Naive thymus-derived CD4-positive, alpha-beta T cell (primary cell): ENCODE measurements at regions not wholly inside any gene's neighbourhood (a gene's known extent, or its start where the extent isn't known, plus 50 kb on each side); places are given as distances from the start of the nearest gene placed in this dataset.

Experiments used
- ATAC-seq: fragments of 150-1000 bp; cut with Tn5 transposase; 2 replicates; pipeline ENCODE4 v1.10.0; 2021; ENCODE audit warnings: mild to moderate bottlenecking, moderate library complexity
- CTCF ChIA-PET: fragments of 350-600 bp; sonication (Branson Sonifier 250); formaldehyde crosslinking; loops from one replicate; lab custom pipeline; 2021; ENCODE audit warnings: antibody characterized with exemption; lab: Charles Lee
- POLR2A ChIA-PET: fragments of 350-600 bp; sonication (Branson Sonifier 250); formaldehyde crosslinking; loops from one replicate; lab custom pipeline; 2021; ENCODE audit warnings: antibody characterized with exemption, inconsistent platforms; lab: Charles Lee
- DNase-seq, 9 donors: peaks; one replicate each; pipeline versions ENCODE4 v3.0.0 to v3.0.0-alpha.2; 2020 to 2022; ENCODE audit warnings: mixed read lengths in 1 of 9
- H3K27ac ChIP-seq: one replicate; pipeline ENCODE4 v1.7.0; 2013; ENCODE audit warnings: mild to moderate bottlenecking, low read depth, low read length, moderate library complexity
- H3K27me3 ChIP-seq, 2 donors: one replicate each; pipeline ENCODE4 v1.7.0; 2013; ENCODE audit warnings: low read length in 2 of 2, mild to moderate bottlenecking in 2 of 2, moderate library complexity in 2 of 2; ENCODE audit not compliant: control insufficient read depth in 2 of 2, insufficient read depth in 2 of 2
- H3K36me3 ChIP-seq, 3 experiments: 1 replicate in 2 of 3; 2 replicates in 1 of 3; pipeline ENCODE4 v1.7.0; 2013; ENCODE audit warnings: low read length in 3 of 3, mild to moderate bottlenecking in 3 of 3, moderate library complexity in 1 of 3; ENCODE audit not compliant: insufficient read depth in 3 of 3, control insufficient read depth in 2 of 3
- H3K4me1 ChIP-seq, 2 donors: one replicate each; pipeline ENCODE4 v1.7.0; 2013; ENCODE audit warnings: low read length in 2 of 2, mild to moderate bottlenecking in 2 of 2, moderate library complexity in 1 of 2; ENCODE audit not compliant: control insufficient read depth in 2 of 2, insufficient read depth in 2 of 2
- H3K4me3 ChIP-seq: 2 replicates; pipeline ENCODE4 v1.7.0; 2013; ENCODE audit warnings: mild to moderate bottlenecking, low read length
- H3K9me3 ChIP-seq, 3 experiments: 1 replicate in 2 of 3; 2 replicates in 1 of 3; pipeline ENCODE4 v1.7.0; 2013; ENCODE audit warnings: low read length in 3 of 3; ENCODE audit not compliant: control insufficient read depth in 2 of 3
- H3K27ac Mint-ChIP-seq, 9 donors: one replicate each; pipeline ENCODE4 v1.8.0; 2020 to 2022; ENCODE audit warnings: mixed read lengths in 9 of 9, mild to moderate bottlenecking in 8 of 9, moderate library complexity in 5 of 9, inconsistent platforms in 2 of 9
- H3K27me3 Mint-ChIP-seq, 5 donors: one replicate each; pipeline ENCODE4 v1.8.0; 2021 to 2022; ENCODE audit warnings: mixed read lengths in 5 of 5, mild to moderate bottlenecking in 1 of 5
- H3K36me3 Mint-ChIP-seq, 5 donors: one replicate each; pipeline ENCODE4 v1.8.0; 2020 to 2022; ENCODE audit warnings: mixed read lengths in 5 of 5, mild to moderate bottlenecking in 3 of 5, inconsistent platforms in 1 of 5
- H3K4me1 Mint-ChIP-seq, 7 donors: one replicate each; pipeline ENCODE4 v1.8.0; 2020 to 2022; ENCODE audit warnings: mixed read lengths in 7 of 7, mild to moderate bottlenecking in 3 of 7, inconsistent platforms in 1 of 7
- H3K4me3 Mint-ChIP-seq, 10 donors: one replicate each; pipeline ENCODE4 v1.8.0; 2020 to 2022; ENCODE audit warnings: mild to moderate bottlenecking in 10 of 10, mixed read lengths in 10 of 10, moderate library complexity in 6 of 10, inconsistent platforms in 2 of 10
- H3K9me3 Mint-ChIP-seq, 11 donors: one replicate each; pipeline ENCODE4 v1.8.0; 2020 to 2022; ENCODE audit warnings: mixed read lengths in 11 of 11, mild to moderate bottlenecking in 4 of 11, inconsistent platforms in 1 of 11, moderate library complexity in 1 of 11
- intact Hi-C, 2 donors: fragments of 100-400 bp; cut with micrococcal nuclease; formaldehyde crosslinking; loops; one replicate each; pipeline ENCODE4 v1.15.1; 2023

DNA sequence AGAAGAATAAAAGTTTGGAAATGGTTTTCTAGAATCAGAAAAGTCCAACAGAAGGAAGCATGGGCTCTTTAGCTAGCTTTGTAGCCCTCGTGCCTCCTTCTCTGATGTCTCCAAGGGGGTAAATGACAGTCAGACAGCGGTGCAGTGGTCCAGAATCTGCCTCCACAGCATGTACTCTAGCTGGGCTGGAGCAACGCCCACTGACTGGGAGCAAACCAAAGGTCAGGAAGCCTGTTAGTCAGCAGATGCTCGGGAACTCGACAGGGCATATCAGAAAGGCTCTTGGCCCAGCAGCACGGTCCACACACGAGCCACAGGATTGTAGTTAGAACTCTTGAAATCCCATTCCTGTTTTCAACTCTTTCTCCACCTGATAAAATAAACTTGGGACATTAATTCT, 164.3 kb downstream of the GRIN2B start:
- no peaks in the 10 kb centered on the region for H3K4me1 Mint-ChIP-seq
- intact Hi-C loops: no loop called here

DNA sequence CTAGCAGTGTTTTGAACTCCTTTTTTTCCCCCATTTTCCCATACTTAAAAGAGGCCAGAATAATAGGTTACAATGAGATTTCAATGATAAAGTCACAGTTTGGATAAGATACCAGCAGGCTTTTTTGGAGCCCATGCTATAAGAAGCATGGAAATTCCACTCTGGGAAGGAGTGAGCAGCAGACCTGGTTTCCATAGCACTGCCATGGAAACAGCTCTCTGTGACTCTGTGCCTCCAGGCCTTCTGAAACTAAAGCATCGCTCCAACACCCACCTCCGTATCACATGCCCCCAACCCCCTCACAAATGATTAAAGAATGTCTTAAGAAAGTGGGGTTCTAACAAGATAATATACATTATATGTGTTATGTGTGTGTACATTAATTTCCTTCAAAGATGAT, 165.0 kb downstream of the GRIN2B start:
- Mint-ChIP-seq H3K4me3 (no peak overlapping the region), H3K4me1 (no peaks in the 10 kb centered on the region), H3K27ac (no peak overlapping the region), H3K9me3 (peaks cover 0 to 1% (median 0%) of the 10 kb centered on the region in 11 donors), H3K36me3 (no peaks in the 10 kb centered on the region), H3K27me3 (peaks cover 0 to 21% (median 6%) of the 10 kb centered on the region in 5 donors)
- ATAC-seq (no peak), DNase-seq (no peak)
- no peaks in the 10 kb centered on the region for H3K36me3 ChIP-seq
- no peak overlapping the region for H3K27ac ChIP-seq
- H3K9me3 ChIP-seq: no peaks in the 10 kb centered on the region
- ChIA-PET POLR2A (no interaction called here), CTCF (no interaction called here)
- H3K4me3 ChIP-seq: no peak overlapping the region
- H3K27me3 ChIP-seq: no peaks in the 10 kb centered on the region
- no peaks in the 10 kb centered on the region for H3K4me1 ChIP-seq
- intact Hi-C loops: no loop called here

More for the DNA sequence above, 164.3 kb downstream of the GRIN2B start:
- no peaks in the 10 kb centered on the region for H3K9me3 ChIP-seq
- H3K36me3 Mint-ChIP-seq: no peaks in the 10 kb centered on the region
- no peaks in the 10 kb centered on the region for H3K36me3 ChIP-seq
- H3K4me3 Mint-ChIP-seq: no peak overlapping the region
- no peaks in the 10 kb centered on the region for H3K27me3 ChIP-seq
- POLR2A ChIA-PET: no interaction called here
- H3K9me3 Mint-ChIP-seq: peaks cover 0 to 1% (median 0%) of the 10 kb centered on the region in 11 donors
- DNase-seq (no peak), ATAC-seq (no peak)
- no peak overlapping the region for H3K27ac ChIP-seq
- no peaks in the 10 kb centered on the region for H3K4me1 ChIP-seq
- H3K27ac Mint-ChIP-seq: no peak overlapping the region
- CTCF ChIA-PET: no interaction called here
- no peak overlapping the region for H3K4me3 ChIP-seq
- peaks cover 0 to 21% (median 6%) of the 10 kb centered on the region in 5 donors for H3K27me3 Mint-ChIP-seq

DNA sequence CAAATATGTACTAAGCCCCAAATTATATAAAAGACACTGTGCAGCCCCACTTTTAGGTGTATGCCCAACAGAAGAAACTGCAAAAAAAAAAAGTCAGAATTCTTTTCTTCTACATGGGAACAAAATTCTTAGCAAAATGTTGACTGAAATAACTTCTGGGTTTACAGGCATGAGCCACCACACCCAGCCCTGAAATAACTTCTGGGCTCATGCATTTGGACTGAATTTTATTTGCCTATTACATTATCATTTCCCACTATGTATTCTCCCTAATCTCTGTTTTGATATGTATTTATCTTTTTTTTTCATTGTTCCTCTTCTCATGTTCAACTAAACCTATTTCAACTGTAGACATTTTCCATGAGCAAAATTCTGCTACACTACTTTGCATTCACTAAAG, 169.2 kb downstream of the GRIN2B start:
- Histone ChIP-seq H3K9me3 (no peaks in the 10 kb centered on the region), H3K4me3 (no peak overlapping the region), H3K4me1 (no peaks in the 10 kb centered on the region), H3K36me3 (no peaks in the 10 kb centered on the region), H3K27ac (no peak overlapping the region), H3K27me3 (no peaks in the 10 kb centered on the region)
- H3K27ac Mint-ChIP-seq: no peak overlapping the region
- H3K4me1 Mint-ChIP-seq: no peaks in the 10 kb centered on the region
- ATAC-seq (no peak), DNase-seq (no peak)
- ChIA-PET POLR2A (no interaction called here), CTCF (no interaction called here)
- no peaks in the 10 kb centered on the region for H3K36me3 Mint-ChIP-seq
- no peak overlapping the region for H3K4me3 Mint-ChIP-seq
- H3K27me3 Mint-ChIP-seq: peaks cover 0 to 15% (median 14%) of the 10 kb centered on the region in 5 donors
- intact Hi-C loops: no loop called here
- H3K9me3 Mint-ChIP-seq: no peaks in the 10 kb centered on the region

DNA sequence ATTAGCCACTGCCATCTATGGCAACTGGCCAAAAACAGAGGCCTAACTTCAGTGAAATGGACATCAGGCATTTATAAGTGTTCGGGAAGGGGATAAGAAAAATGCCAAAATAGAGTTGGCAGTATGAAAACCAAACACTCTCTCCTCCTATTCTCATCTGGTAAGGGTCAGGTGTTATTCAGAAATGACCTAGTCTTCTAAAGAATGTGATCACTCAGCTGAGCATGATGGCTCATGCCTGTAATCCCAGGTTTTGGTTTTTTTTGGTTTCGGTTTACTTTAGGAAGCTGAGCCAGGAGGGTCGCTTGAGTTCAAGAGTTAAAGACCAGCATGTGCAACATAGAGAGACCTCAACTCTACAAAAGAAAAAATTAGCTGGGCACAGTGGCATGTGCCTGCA, 170.3 kb downstream of the GRIN2B start:
- Histone ChIP-seq H3K4me3 (no peak overlapping the region), H3K27ac (no peak overlapping the region), H3K4me1 (no peaks in the 10 kb centered on the region), H3K9me3 (no peaks in the 10 kb centered on the region), H3K27me3 (no peaks in the 10 kb centered on the region), H3K36me3 (no peaks in the 10 kb centered on the region)
- no peaks in the 10 kb centered on the region for H3K36me3 Mint-ChIP-seq
- POLR2A ChIA-PET: no interaction called here
- no peaks in the 10 kb centered on the region for H3K9me3 Mint-ChIP-seq
- ATAC-seq (no peak), DNase-seq (no peak)
- H3K4me1 Mint-ChIP-seq: no peaks in the 10 kb centered on the region
- peaks cover 0 to 15% (median 14%) of the 10 kb centered on the region in 5 donors for H3K27me3 Mint-ChIP-seq
- CTCF ChIA-PET: interaction anchor here (0.6 kb wide), 1 partner anchor 401 kb away, joined by 6 read pairs; no protein-coding TSS in a partner anchor
- H3K27ac Mint-ChIP-seq: no peak overlapping the region
- intact Hi-C loops: no loop called here
- H3K4me3 Mint-ChIP-seq: no peak overlapping the region

DNA sequence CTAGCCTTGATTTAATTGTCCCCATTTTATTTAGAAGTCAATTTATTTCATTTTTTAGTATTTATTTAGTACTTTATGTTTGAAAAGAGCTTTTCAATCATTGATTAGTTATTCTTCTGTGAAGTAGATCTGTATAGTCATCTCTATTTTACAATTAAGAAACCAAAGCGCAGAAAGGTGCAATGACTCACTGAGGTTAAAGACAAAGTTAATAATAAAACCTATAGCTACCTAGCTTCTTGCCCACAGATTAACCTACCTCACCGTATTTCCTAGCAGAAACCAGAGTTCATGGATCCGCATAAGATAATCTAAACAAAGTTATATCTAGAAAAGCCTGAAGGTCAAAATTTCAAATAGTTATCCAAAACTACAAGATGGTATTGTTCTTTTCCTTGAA, 176.4 kb downstream of the GRIN2B start:
- CTCF ChIA-PET: no interaction called here
- H3K9me3 ChIP-seq: no peaks in the 10 kb centered on the region
- H3K27ac ChIP-seq: no peak overlapping the region
- H3K27me3 ChIP-seq: no peaks in the 10 kb centered on the region
- no peaks in the 10 kb centered on the region for H3K36me3 ChIP-seq
- no peak overlapping the region for H3K27ac Mint-ChIP-seq
- H3K36me3 Mint-ChIP-seq: no peaks in the 10 kb centered on the region
- H3K4me3 ChIP-seq: no peak overlapping the region
- intact Hi-C loops: no loop called here
- no peaks in the 10 kb centered on the region for H3K4me1 Mint-ChIP-seq
- no peak overlapping the region for H3K4me3 Mint-ChIP-seq
- DNase-seq: no peak
- POLR2A ChIA-PET: no interaction called here
- ATAC-seq: no peak
- no peaks in the 10 kb centered on the region for H3K9me3 Mint-ChIP-seq
- no peaks in the 10 kb centered on the region for H3K4me1 ChIP-seq
- peaks cover 0 to 10% (median 4%) of the 10 kb centered on the region in 5 donors for H3K27me3 Mint-ChIP-seq

DNA sequence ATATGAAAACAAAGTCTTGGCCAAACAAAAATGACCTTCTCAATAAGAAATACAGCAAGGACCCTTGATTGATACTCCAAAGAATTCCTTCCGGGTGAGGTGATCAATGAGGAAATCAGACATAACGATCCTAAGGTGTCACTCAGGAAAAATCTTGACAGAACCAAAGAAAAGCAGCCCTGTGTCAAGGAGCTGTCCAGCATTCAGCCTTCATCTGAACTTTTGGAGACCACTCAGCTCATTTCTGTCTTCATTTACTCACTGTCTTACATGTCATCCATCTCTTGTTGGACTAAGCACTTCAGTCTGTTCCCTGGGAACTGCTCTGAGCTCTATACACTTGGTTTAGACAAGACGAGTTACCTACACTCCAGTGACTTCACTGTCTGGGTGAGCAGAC, 179.9 kb downstream of the GRIN2B start:
- H3K9me3 ChIP-seq: no peaks in the 10 kb centered on the region
- no peak overlapping the region for H3K27ac Mint-ChIP-seq
- no peaks in the 10 kb centered on the region for H3K36me3 Mint-ChIP-seq
- ChIA-PET POLR2A (no interaction called here), CTCF (no interaction called here)
- no peak overlapping the region for H3K4me3 Mint-ChIP-seq
- no peaks in the 10 kb centered on the region for H3K4me1 Mint-ChIP-seq
- peaks cover 0 to 2% (median 0%) of the 10 kb centered on the region in 11 donors for H3K9me3 Mint-ChIP-seq
- no peaks in the 10 kb centered on the region for H3K27me3 ChIP-seq
- no peak overlapping the region for H3K4me3 ChIP-seq
- no peak overlapping the region for H3K27ac ChIP-seq
- no peaks in the 10 kb centered on the region for H3K36me3 ChIP-seq
- H3K27me3 Mint-ChIP-seq: peaks cover 0 to 5% (median 0%) of the 10 kb centered on the region in 5 donors
- H3K4me1 ChIP-seq: no peaks in the 10 kb centered on the region
- no peak for ATAC-seq
- DNase-seq: no peak
- intact Hi-C loops: no loop called here

DNA sequence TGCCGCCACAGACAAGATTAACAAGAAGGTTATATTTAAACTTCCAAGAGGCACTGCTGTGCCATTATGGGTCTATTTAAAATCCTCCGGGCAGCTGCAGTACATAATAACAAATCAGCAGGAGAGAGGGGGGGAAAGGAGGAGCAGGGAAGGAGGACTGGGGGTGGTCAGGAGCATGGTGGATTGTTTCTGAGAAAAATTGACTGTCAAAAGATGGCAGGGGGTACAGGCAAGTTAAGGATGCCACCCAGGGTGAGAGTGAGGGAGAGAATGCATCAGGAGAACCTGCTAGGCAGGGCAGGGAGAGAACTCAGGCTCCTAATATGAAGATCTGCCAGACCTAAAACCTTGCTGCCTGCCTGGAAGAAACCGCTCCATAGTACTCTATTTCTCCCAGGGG, 181.8 kb downstream of the GRIN2B start:
- Histone ChIP-seq H3K27ac (no peak overlapping the region), H3K4me1 (no peaks in the 10 kb centered on the region), H3K36me3 (no peaks in the 10 kb centered on the region), H3K27me3 (no peaks in the 10 kb centered on the region), H3K9me3 (no peaks in the 10 kb centered on the region), H3K4me3 (no peak overlapping the region)
- no peak overlapping the region for H3K4me3 Mint-ChIP-seq
- DNase-seq (no peak), ATAC-seq (no peak)
- intact Hi-C loops: no loop called here
- CTCF ChIA-PET: no interaction called here
- no peak overlapping the region for H3K27ac Mint-ChIP-seq
- peaks cover 0 to 7% (median 2%) of the 10 kb centered on the region in 11 donors for H3K9me3 Mint-ChIP-seq
- H3K27me3 Mint-ChIP-seq: peaks cover 0 to 3% (median 0%) of the 10 kb centered on the region in 5 donors
- no peaks in the 10 kb centered on the region for H3K4me1 Mint-ChIP-seq
- H3K36me3 Mint-ChIP-seq: no peaks in the 10 kb centered on the region
- POLR2A ChIA-PET: no interaction called here
